ENCODE measurements at regions not wholly inside any gene's neighbourhood (a gene's known extent, or its start where the extent isn't known, plus 50 kb on each side); places are given as distances from the start of the nearest gene placed in this dataset.
"Not testable (repeated sequence)": the region's sequence is repeated elsewhere in the genome, so short reads cannot be mapped to it uniquely, and the experiment has no call there.

- DNase-seq, result no peak
These were observed 289.5 kb downstream of the XPNPEP1 start for GRCh38 chr10:109633846-109634245.

DNA sequence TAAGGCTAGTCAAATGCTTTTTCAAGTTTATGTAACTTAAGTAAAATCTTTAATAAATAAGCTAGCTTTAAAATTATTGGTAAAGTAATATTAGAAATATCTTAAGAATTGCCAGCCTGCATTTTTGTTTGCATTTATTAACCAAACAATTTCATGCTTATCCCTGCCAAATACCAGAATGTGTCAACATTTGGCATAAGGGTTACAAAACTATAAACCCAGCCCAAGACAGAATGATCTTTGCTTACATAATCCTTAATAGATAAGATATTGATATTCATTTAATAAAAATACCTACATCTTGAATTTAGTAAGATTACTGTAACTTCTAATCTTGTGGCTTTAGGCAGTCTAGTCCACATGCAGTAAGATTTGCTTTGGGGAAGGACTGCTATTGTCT lies 290.3 kb downstream of the XPNPEP1 start:
- DNase-seq, result not testable (repeated sequence)

- no peak for DNase-seq
These were observed 298.4 kb downstream of the XPNPEP1 start for GRCh38 chr10:109624939-109625338.

DNA sequence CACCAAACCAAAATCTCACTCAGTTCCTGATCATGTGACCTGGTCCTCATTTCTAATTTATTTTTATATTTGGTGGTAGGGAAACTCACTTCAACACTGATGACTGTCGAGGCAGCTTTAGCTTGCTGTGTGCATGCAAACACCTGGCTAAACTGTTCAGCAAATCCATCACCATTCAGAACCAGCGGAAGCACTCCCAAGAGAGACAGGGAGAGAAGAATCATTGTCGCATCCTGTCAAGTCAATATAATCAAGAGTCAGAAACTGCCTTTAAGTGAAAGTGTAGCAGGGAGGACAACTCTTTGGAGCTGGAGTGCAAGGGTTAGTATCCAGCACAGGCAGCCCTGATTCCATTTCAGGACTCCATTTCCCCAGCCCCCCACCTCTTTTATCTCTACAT lies 300.7 kb downstream of the XPNPEP1 start:
- no peak for DNase-seq

DNA sequence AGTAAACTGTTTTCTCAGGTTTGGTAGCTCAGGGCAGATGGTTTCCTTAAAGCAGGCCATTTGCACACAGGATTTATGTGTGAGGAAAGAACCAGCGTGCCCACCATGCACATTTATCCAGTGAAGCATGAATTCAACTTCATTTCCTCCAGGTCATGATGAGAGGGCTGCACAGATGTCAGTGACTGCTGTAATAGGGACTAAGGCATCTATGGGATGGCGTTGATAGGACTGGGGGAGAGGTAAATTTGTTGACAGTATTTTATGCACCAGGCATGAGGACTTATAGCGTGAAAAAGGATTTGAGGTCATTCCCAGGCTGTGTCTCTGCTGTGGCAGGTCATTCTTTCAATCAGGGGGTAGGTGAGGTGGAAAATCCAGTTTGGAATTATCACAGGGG lies 302.9 kb downstream of the XPNPEP1 start:
- DNase-seq, result no peak

GRCh38 chr10:109619914-109620313 lies 303.4 kb downstream of the XPNPEP1 start:
- DNase-seq, result no peak

DNA sequence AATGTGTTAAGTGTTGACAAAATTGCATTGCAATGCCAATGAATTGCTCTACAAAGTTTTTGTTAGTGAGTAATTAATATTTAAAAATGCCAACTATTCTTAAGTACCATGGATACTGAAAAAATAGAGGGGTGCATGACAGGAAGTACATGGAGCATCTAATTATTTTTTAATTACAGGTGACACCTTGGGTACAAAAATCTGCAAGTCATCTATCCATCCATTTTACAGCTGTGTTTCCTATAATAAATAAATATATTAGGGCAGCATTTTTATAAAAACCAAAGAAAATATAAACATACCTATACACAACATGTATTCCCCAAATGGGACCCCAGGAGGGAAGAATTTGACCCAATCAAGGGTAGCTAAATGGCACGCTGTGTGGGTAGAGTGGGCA lies 304.6 kb downstream of the XPNPEP1 start:
- DNase-seq, result no peak

- no peak for DNase-seq
These were observed 305.0 kb downstream of the XPNPEP1 start for GRCh38 chr10:109618301-109618700.

DNA sequence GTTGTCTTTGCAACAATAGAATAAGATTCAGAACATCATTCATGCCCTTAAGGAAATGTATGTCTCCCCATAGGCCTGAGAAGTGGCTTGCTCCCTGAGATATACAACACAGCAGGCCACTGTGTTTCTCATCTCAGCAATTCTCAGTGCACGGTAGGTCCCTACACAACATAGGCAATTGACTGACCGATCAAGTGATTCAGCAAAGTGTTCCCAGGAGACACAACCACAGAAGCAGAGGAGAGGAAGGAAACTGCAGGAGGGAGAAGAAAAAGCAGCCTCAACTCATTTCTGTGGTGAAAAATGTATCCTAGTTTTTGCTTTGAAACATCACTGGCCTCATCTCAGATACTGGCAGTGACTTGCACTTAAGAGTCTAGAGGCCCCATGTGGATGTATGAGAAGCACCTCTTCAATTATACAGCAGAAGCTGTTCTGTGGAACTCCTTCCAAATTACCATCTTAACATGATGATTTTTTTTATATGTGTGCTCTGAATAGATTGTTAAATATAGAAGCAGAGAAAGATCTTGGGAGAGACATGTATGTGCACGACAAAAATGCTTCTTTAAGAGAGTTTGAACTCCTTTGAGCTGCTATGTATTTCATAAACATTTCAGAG lies 306.8 kb downstream of the XPNPEP1 start:
- no peak for DNase-seq

GRCh38 chr10:109595356-109595755 lies 328.0 kb downstream of the XPNPEP1 start:
- not testable (repeated sequence) for DNase-seq

- DNase-seq, result no peak
These were observed 329.6 kb downstream of the XPNPEP1 start for GRCh38 chr10:109593682-109594081.

DNA sequence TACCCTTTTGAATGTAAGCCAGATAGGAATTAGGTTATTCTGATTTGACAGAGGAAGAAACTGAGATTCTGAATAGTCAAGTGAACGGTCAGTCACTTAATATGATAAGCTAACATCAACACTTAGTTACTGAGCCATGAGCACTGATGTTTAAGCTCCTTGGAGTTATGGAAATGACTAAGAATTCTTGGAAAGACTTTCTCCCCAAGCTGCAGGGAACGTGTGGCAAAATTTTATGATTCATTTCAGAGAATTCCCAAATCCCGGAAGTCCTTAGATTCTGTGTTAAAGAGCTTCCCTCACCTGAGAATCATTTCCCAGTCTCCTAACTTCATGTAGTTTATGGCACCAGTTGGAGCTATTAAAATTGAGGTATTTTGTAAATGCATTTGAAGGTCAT lies 330.9 kb downstream of the XPNPEP1 start:
- DNase-seq, result no peak

- no peak for DNase-seq
These were observed 331.7 kb downstream of the XPNPEP1 start for GRCh38 chr10:109591601-109592000.

DNA sequence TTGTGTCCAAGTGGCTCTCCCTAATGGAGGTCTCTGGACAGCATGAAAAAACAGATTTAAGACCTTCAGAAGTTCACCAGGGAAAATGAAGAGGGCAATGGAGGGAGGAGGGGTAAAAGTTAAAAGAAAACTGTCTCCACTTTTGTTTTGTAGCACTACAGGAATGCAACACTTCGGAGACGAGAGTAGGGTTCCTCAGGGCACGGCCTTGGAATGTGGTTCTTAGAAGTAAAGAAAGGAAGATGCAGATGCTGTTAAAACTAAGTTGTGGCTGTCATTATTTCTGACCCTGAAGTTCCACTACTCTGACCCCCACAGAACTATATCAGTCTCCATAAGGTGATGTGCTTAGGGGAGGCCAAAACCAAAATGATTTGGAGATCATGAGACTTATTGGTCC lies 335.1 kb downstream of the XPNPEP1 start:
- no peak for DNase-seq

GRCh38 chr10:109587366-109587765 lies 335.9 kb downstream of the XPNPEP1 start:
- DNase-seq, result no peak

DNA sequence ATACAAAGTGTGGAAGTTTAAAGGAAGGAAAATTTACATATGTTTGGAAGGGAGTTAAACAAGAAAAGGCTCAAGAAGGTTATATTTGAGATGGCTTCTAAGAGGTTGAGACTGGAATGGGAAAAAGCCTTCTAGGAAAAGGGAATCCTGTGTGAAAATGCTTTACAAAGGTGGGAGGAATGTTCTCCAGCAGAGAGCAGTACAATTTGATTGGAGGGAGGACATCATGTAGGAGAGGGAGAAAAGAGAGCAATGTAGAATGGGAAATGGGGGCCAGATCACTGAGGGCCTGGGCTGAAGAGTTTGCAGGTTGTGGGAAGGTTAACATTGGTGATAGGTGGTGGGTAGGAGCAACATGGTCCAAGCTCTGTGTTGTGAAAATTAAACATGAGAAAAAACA lies 366.9 kb downstream of the XPNPEP1 start:
- DNase-seq, result no peak

- not testable (repeated sequence) for DNase-seq
These were observed 381.2 kb downstream of the XPNPEP1 start for GRCh38 chr10:109542050-109542603.

DNA sequence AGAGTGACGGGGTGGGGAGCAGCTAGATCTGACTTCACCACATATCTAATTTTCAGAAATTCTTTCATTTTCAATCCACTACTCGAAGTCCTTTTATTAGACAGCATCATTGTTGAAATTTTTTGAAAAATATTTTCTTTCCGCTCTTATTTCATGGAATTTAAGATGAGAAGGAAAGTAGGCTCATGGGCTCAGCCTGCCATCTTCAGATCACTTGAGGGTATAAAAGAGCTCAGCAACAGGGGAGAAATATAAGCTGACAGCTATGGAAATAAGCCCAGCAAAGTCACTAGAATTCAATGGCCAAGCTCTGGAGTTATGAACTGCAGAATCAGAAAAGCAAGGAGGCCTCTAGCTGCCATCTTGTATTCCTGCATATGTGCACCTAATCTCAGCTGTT lies 389.1 kb downstream of the XPNPEP1 start:
- DNase-seq, result no peak

GRCh38 chr10:109529258-109529657 lies 394.1 kb downstream of the XPNPEP1 start:
- DNase-seq, result no peak

- DNase-seq, result no peak
These were observed 405.6 kb downstream of the XPNPEP1 start for GRCh38 chr10:109517748-109518147.

- DNase-seq, result no peak
These were observed 418.9 kb downstream of the XPNPEP1 start for GRCh38 chr10:109504401-109504800.

GRCh38 chr10:109487691-109488090 lies 435.6 kb downstream of the XPNPEP1 start:
- DNase-seq, result no peak

DNA sequence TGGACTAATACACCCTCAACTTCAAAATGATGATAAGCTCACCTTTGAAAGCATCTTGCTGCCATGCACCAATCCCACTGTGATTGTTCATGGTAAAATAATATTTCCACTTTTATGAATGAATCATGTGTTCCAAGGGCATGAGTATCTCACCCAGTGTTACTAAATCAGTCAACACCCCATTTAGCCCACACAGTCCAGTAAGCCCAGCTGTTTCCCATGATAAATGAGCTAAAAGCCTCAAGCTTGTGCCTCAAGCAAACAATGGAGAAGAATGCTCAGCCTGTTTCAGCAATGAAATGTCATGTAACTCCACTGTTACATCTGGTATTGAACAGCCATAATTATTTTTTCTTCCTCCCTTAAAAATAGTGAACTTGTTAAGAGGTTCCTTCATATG lies 442.5 kb downstream of the XPNPEP1 start:
- no peak for DNase-seq

GRCh38 chr10:109475711-109476421 lies 447.4 kb downstream of the XPNPEP1 start:
- DNase-seq, result peak; percentile 88

GRCh38 chr10:109474812-109475211 lies 448.5 kb downstream of the XPNPEP1 start:
- no peak for DNase-seq
